Activated CD4-positive, alpha-beta T cell treated with anti-CD3 and anti-CD28 coated beads, Interleukin-2, amount 50 U/mL, for 48 hours (primary cell): ENCODE measurements at regions not wholly inside any gene's neighbourhood (a gene's known extent, or its start where the extent isn't known, plus 50 kb on each side); places are given as distances from the start of the nearest gene placed in this dataset.
"Not testable (repeated sequence)": the region's sequence is repeated elsewhere in the genome, so short reads cannot be mapped to it uniquely, and the experiment has no call there.

Experiments
- DNase-seq, 2 experiments: peaks; one replicate each; pipeline ENCODE4 v3.0.0-alpha.2; 2020

GRCh38 chr5:42989190-42989589 lies 50.9 kb downstream of the ANXA2R start:
- no peak for DNase-seq

DNA sequence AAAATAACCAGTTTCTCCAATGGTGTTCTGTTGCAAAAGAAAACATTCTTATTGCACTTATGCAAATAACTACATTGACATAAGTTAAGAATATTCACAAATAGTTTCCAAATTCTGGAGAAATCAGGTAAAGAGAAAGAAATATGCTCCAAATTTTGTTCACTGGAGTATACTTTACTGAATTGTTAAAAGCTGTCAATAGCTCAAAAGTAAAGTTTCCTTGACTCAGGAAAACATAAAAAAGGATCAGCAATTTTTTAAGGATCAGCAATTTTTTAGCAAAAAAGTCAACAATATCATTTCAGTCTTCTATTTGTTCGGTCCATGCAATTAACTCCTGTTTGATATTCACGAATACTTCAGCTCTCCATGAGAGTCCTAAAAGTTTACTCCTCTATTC lies 51.6 kb downstream of the ANXA2R start:
- DNase-seq, result no peak

GRCh38 chr5:42985129-42986037 lies 54.7 kb downstream of the ANXA2R start:
- no peak for DNase-seq

- no peak for DNase-seq
Observed at GRCh38 chr5:42984307-42984706, 55.8 kb downstream of the ANXA2R start.

- no peak for DNase-seq
Observed at GRCh38 chr5:42982107-42982622, 58.0 kb downstream of the ANXA2R start.

GRCh38 chr5:42981417-42982106 lies 58.6 kb downstream of the ANXA2R start:
- not testable (repeated sequence) for DNase-seq

DNA sequence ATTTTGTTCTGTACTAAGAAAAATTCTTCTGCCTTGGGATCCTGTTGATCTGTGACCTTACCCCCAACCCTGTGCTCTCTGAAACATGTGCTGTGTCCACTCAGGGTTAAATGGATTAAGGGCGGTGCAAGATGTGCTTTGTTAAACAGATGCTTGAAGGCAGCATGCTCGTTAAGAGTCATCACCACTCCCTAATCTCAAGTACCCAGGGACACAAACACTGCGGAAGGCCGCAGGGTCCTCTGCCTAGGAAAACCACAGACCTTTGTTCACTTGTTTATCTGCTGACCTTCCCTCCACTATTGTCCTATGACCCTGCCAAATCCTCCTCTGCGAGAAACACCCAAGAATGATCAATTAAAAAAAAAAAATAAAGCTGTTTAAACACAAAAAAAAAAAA lies 59.1 kb downstream of the ANXA2R start:
- DNase-seq, result not testable (repeated sequence)

- not testable (repeated sequence) for DNase-seq
Observed at GRCh38 chr5:42980391-42980790, 59.7 kb downstream of the ANXA2R start.

DNA sequence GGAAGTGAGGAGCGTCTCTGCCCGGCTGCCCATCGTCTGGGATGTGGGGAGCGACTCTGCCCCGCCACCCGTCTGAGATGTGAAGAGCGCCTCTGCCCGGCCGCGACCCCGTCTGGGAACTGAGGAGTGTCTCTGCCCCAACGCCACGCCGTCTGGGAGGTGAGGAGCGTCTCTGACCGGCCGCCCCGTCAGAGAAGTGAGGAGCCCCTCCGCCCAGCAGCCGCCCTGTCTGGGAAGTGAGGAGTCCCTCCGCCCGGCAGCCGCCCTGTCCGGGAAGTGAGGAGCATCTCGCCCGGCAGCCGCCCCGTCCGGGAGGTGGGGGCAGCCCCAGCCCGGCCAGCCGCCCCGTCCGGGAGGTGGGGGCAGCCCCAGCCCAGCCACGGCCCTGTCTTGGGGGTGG lies 60.9 kb downstream of the ANXA2R start:
- DNase-seq, result not testable (repeated sequence)

GRCh38 chr5:42974536-42974935 lies 65.6 kb downstream of the ANXA2R start:
- no peak for DNase-seq

DNA sequence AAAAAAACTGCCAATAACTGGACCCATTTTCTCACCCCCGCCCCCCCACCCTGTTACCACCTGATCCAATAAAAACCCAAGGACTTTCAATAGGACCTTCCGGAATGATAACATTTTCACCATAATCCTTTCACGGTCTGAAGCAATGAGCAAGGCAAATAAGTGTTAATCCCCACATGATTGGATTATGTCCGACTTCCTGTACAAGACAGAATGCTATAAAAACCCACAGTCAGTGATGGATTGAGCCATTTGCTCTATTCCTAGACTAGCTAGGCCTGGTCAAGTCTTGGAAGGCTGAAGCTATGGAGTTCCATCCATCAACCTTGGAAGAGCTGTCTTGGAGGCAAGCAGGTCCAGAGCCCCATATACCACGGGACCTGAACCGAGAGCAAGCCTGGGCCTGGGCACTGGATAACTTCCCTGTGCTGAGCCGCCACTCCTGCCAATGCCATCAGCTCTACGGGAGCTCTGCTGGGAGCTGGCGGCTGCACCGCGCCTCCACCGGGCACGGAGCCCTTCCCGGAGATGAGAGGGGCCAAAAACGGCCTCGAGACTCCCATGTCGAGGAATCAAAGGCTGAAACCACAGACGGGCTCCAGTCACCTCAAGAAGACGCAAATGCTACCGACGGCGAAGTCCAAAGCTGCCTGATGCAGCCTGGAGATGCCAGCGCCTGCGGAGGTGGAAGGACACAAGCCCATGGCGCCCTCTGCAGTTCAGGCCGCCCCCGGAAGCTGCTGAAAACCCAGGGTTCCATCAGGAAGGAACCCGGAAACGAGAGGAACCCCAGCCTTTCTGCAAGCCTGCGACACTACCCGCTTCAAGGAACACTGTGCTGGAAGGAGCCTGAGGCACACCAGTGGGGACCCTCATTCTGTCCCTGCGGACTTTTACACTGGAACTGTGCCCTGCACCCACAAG lies 69.2 kb downstream of the ANXA2R start:
- DNase-seq, result peak in 1 of 2 experiments; percentile 24

DNA sequence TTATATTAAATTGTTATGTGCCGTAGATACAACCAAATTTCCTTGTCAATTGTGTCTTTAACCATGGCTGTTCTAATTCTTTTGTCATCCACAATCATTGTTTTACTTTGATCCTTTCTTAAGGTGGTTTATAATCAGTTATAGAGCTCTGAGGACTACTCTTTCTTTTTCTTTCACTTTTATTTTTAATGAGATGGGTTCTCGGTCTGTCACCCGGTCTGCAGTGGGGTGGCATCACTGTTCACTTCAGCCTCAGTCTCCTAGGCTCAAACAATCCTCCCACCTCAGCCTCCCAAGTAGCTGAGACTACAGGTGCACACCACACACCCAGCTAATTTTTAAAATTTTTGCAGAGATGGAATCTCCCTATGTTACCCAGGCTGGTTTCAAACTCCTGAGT lies 74.2 kb downstream of the ANXA2R start:
- DNase-seq, result no peak

GRCh38 chr5:42963412-42963811 lies 76.7 kb downstream of the ANXA2R start:
- no peak for DNase-seq

- no peak for DNase-seq
Observed at GRCh38 chr5:42962124-42962523, 78.0 kb downstream of the ANXA2R start.

GRCh38 chr5:42960506-42960905 lies 79.6 kb downstream of the ANXA2R start:
- no peak for DNase-seq

DNA sequence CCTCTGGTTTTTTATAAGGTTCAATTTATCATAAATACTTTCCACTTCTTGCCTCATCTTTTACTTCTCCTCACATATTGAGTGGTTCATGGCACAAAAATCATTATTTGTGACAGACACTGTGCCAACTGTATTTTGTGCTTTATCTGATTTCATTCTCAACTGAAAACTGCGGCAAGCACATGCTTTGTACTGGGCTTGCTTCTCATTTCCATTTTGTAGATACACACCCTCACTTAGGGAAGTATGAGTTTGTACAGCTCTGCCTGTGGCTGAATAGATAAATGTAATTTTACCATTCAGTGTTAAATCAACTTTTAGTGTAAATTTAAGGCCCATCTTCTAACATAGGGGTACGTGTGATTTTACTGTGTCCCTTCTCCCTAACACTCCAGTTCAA lies 83.6 kb downstream of the ANXA2R start:
- no peak for DNase-seq

- no peak for DNase-seq
Observed at GRCh38 chr5:42953041-42953440, 87.1 kb downstream of the ANXA2R start.

- no peak for DNase-seq
Observed at GRCh38 chr5:42952578-42952974, 87.5 kb downstream of the ANXA2R start.

GRCh38 chr5:42951293-42951840 lies 88.8 kb downstream of the ANXA2R start:
- peak; percentile 74 to 78 for DNase-seq

DNA sequence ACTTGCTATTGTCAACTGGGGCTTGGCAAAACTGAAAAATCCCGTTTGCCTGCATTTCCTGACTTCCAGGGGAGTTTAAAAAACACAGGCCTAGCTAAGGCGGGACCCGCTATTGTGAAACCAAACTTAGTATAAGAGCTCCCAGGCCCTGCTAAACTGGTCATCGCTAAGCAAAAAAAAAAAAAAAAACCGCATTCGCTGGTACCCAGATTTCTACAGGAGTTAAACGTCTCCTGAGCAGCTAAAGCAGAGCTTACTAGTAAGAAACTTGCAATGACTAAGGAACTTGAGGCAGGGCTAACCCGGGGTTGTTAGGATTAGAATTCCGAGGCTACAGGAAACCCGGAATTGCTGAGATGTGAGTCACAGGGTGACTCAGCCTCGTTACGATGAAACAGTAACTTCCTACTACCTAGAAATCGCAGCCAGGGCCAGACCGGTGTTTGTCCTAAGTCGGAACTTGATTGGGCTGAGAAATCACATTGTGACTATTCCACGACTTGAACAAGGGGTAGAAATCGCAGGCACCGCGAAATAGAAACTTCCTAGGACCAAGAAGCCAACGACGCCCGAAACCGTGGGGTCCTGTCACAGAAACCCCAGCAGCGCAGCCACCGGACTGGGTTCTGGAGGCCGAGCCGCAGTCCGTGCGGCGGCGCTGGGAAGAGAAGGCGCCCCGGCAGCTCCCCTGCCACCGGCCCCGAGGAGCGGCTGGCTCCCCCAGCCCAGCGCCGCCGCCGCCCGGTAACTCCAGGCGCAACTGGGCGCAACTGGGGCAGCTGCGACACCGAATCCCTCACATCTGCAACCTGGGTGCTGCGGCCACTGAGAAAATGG lies 89.4 kb downstream of the ANXA2R start:
- DNase-seq, result peak; percentile 70 to 77

DNA sequence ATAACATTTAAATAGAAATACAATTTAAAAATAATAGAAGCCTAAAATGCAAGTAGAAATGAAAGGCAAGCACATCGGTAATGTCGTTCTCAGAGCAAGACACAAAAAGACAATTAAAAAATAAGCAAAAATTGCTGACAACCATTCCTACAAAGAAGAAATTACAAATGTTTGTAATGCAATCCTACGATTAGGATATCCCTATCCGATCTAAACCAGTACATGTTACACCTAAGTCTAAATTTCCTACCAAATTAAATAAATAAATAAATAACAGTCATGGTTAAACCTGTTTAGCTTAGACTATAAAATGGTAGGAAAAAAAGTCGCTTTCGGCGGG lies 90.0 kb downstream of the ANXA2R start:
- DNase-seq, result no peak
